AG04450 (cell line): ENCODE measurements at regions not wholly inside any gene's neighbourhood (a gene's known extent, or its start where the extent isn't known, plus 50 kb on each side); places are given as distances from the start of the nearest gene placed in this dataset.

Experiments
- CTCF ChIA-PET: fragments of 300-600, 350-600 bp; formaldehyde crosslinking; extraction: SDS; loops from one replicate; lab custom pipeline; 2022; ENCODE audit warnings: antibody characterized with exemption, inconsistent platforms; lab: Charles Lee
- POLR2A ChIA-PET: fragments of 350-600 bp; formaldehyde crosslinking; extraction: SDS; loops from one replicate; lab custom pipeline; 2021; ENCODE audit warnings: antibody characterized with exemption, inconsistent platforms; lab: Yijun Ruan, JAX
- DNase-seq: peaks from one replicate; pipeline ENCODE4 v3.0.0-alpha.2; 2011; ENCODE audit warnings: low read depth, low spot score
- H3K27ac ChIP-seq: one replicate; pipeline ENCODE4 v1.5.1; 2012; ENCODE audit warnings: low read depth, low read length, control low read depth
- H3K27me3 ChIP-seq: one replicate; pipeline ENCODE4 v1.6.0; 2012; ENCODE audit warnings: low read length; ENCODE audit not compliant: control insufficient read depth, insufficient read depth
- H3K4me3 ChIP-seq: 2 replicates; pipeline ENCODE4 v1.5.1; 2011; ENCODE audit warnings: mild to moderate bottlenecking, low read depth, low read length, control low read depth
- H3K9me3 ChIP-seq: 2 replicates; pipeline ENCODE4 v1.5.1; 2012; ENCODE audit warnings: low read length; ENCODE audit not compliant: control insufficient read depth, insufficient read depth
- CTCF ChIP-seq: IDR thresholded peaks from 2 replicates; pipeline ENCODE4 v1.5.1; 2011; ENCODE audit warnings: low read depth, low read length, control low read depth, inconsistent platforms

- DNase-seq: no peak
- no peak overlapping the region for H3K27ac ChIP-seq
- peaks cover 71% of the 10 kb centered on the region for H3K9me3 ChIP-seq
- H3K27me3 ChIP-seq: no peaks in the 10 kb centered on the region
- ChIA-PET CTCF (no interaction called here), POLR2A (no interaction called here)
- no peak for TF ChIP-seq CTCF
- no peak overlapping the region for H3K4me3 ChIP-seq
Measured at GRCh38 chr6:168725802-168726201, 284.8 kb downstream of the SMOC2 start.

GRCh38 chr6:168724669-168725570 lies 283.9 kb downstream of the SMOC2 start:
- no peak overlapping the region for H3K27ac ChIP-seq
- H3K9me3 ChIP-seq: peaks cover 72% of the 10 kb centered on the region
- POLR2A ChIA-PET: no interaction called here
- CTCF ChIA-PET: no interaction called here
- no peak for DNase-seq
- no peaks in the 10 kb centered on the region for H3K27me3 ChIP-seq
- TF ChIP-seq CTCF: no peak
- H3K4me3 ChIP-seq: no peak overlapping the region

DNA sequence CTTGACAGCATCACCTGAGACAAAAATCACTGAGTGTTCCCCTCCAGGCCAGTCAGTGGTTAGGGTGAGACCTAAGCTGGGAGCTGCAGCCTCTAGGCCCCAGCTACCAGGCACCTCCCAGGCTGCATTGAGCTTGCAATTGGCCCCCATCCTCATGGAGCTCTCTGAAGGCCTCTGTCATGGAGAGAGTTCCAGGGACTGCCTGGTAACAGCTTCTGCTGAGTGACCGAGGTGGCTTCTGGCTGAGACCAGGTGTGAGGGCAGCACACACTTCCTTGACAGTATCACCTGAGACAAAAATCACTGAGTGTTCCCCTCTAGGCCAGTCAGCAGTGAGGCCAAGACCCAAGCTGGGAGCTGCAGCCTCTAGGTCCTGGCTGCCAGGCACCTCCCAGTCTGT lies 283.0 kb downstream of the SMOC2 start:
- no peak overlapping the region for H3K4me3 ChIP-seq
- CTCF ChIA-PET: no interaction called here

DNA sequence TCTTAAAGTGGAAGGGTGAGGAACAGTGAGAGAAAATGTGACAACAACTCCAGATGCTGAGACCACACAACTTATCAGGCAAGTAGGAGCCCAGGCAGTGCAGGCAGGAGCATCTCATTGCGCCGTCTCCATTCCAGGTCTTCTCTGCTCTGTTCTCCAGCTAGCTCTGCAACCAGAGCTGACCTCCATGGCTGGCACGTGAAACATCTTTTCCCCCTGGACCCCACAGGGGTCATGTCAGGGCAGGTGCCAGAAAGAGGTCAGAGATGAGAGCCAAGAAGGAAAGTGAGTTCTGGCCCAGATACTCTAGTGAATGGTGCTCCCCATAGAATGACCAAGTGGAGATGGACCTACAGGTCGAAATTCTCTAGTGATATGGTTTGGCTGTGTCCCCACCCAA lies 281.4 kb downstream of the SMOC2 start:
- TF ChIP-seq CTCF: no peak
- CTCF ChIA-PET: no interaction called here
- no peak overlapping the region for H3K4me3 ChIP-seq
- DNase-seq: no peak
- H3K27ac ChIP-seq: no peak overlapping the region
- no peaks in the 10 kb centered on the region for H3K27me3 ChIP-seq
- peaks cover 66% of the 10 kb centered on the region for H3K9me3 ChIP-seq
- POLR2A ChIA-PET: no interaction called here

More for the DNA sequence above, 283.0 kb downstream of the SMOC2 start:
- H3K9me3 ChIP-seq: peaks cover 70% of the 10 kb centered on the region
- H3K27ac ChIP-seq: no peak overlapping the region
- no peak for TF ChIP-seq CTCF
- no peak for DNase-seq
- POLR2A ChIA-PET: no interaction called here
- no peaks in the 10 kb centered on the region for H3K27me3 ChIP-seq

DNA sequence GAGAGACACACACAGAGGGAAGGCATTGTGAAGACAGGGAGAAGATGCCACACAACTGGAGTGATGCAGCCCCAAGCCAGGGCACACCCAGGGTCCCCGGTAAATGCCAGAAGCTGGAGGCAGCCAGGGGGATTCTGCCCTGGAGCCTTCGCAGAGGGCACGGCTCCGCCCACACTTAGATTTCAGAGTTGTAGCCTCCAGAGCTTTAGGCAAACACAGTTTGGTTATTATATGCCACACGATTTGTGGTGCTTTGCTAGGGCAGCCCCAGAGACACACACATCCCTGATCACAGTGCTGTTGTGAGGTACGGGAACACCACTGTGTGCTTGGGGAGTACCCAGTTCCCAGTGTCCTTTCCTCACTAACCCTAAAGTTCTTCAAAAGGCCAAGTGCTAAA lies 280.6 kb downstream of the SMOC2 start:
- CTCF ChIA-PET: no interaction called here
- POLR2A ChIA-PET: no interaction called here
- H3K4me3 ChIP-seq: no peak overlapping the region
- DNase-seq: no peak
- peaks cover 67% of the 10 kb centered on the region for H3K9me3 ChIP-seq
- H3K27me3 ChIP-seq: no peaks in the 10 kb centered on the region
- H3K27ac ChIP-seq: no peak overlapping the region
- TF ChIP-seq CTCF: no peak
